Testis (tissue), 2 donors: ENCODE measurements at regions not wholly inside any gene's neighbourhood (a gene's known extent, or its start where the extent isn't known, plus 50 kb on each side); places are given as distances from the start of the nearest gene placed in this dataset.

Source experiments
- CTCF ChIP-seq, 3 experiments: fragments of 450-650 bp in 2 of 3; fragments of 200-600 bp in 1 of 3; sonication (generic) in 1 of 3; IDR thresholded peaks; one replicate each; pipeline ENCODE4 v1.5.1; 2016 to 2019; ENCODE audit warnings: antibody characterized with exemption in 3 of 3, mild to moderate bottlenecking in 2 of 3, moderate library complexity in 1 of 3
- POLR2A ChIP-seq: fragments of 450-650 bp; IDR thresholded peaks from one replicate; pipeline ENCODE4 v1.6.1; 2017; ENCODE audit warnings: antibody characterized with exemption, mild to moderate bottlenecking, moderate library complexity

- TF ChIP-seq CTCF (IDR thresholded peaks at IDR 0.05) (no peak), POLR2A (no peak)
Observed at GRCh38 chr6:10205120-10205519, 209.8 kb downstream of the TFAP2A start.
